K562 (cell line): ENCODE measurements at regions not wholly inside any gene's neighbourhood (a gene's known extent, or its start where the extent isn't known, plus 50 kb on each side); places are given as distances from the start of the nearest gene placed in this dataset.
A peak's percentile ranks its signal among the peaks of the same experiment; 100 is the strongest.

ENCODE experiments used
- ATAC-seq: fragments of 200-7000 bp; cut with Tn5 transposase; 3 replicates; pipeline ENCODE4 v1.9.1; 2020; ENCODE audit warnings: moderate library complexity
- BruUV-seq: library from RNA; stranded (reverse); fragments of 400-500 nt; replicated peaks from 2 replicates; lab custom pipeline; 2021; lab: Mats Ljungman, UMichigan
- CTCF ChIA-PET: fragments of 300-600 bp; formaldehyde crosslinking; extraction: SDS; loops from one replicate; lab custom pipeline; 2021; ENCODE audit warnings: low intra/inter-chr PET ratio; lab: Yijun Ruan, JAX
- POLR2A ChIA-PET: fragments of 300-600, 350-650 bp; sonication (Branson Sonifier 250); formaldehyde crosslinking; extraction: SDS; loops from one replicate; lab custom pipeline; 2021; ENCODE audit warnings: antibody characterized with exemption, inconsistent platforms; lab: Yijun Ruan, JAX
- DNase-seq, 4 experiments: peaks; one replicate each; pipeline versions ENCODE4 v3.0.0 to v3.0.0-alpha.2; 2011 to 2018; ENCODE audit warnings: low spot score in 3 of 4, mixed read lengths in 3 of 4; ENCODE audit errors: extremely low read depth in 1 of 4
- FAIRE-seq: peaks from 2 replicates; lab custom pipeline; 2011; peaks lifted over from hg19 to GRCh38; lab: Jason Lieb, UNC
- H2AFZ ChIP-seq: 2 replicates; pipeline ENCODE4 v1.6.0; 2011; ENCODE audit warnings: low read depth, low read length, control low read depth, inconsistent platforms
- H3K27ac ChIP-seq: fragments of 200-600 bp; 3 replicates; pipeline ENCODE4 v1.8.0; 2011; ENCODE audit warnings: low read depth, mild to moderate bottlenecking, control low read depth, inconsistent platforms, low read length, moderate library complexity, mixed read lengths; ENCODE audit errors: extremely low read depth
- H3K27me3 ChIP-seq, 2 experiments: fragments of 300-600 bp in 1 of 2; 2 replicates in 1 of 2; 3 replicates in 1 of 2; pipeline versions ENCODE4 v1.6.0 to v1.8.0; 2011; ENCODE audit warnings: inconsistent platforms in 2 of 2, low read length in 2 of 2, mild to moderate bottlenecking in 1 of 2, mixed read lengths in 1 of 2, moderate library complexity in 1 of 2; ENCODE audit not compliant: control insufficient read depth in 2 of 2, insufficient read depth in 2 of 2
- H3K36me3 ChIP-seq: fragments of 300-600 bp; 3 replicates; pipeline ENCODE4 v1.8.0; 2011; ENCODE audit warnings: mild to moderate bottlenecking, low read length, inconsistent platforms; ENCODE audit not compliant: control insufficient read depth, insufficient read depth
- H3K4me1 ChIP-seq, 2 experiments: fragments of 200-600 bp in 1 of 2; replicated peaks in 1 of 2; 2 replicates in 1 of 2; 3 replicates in 1 of 2; pipeline versions ENCODE4 v1.5.1 to v1.8.0; 2011; ENCODE audit warnings: inconsistent platforms in 2 of 2, low read length in 2 of 2, mild to moderate bottlenecking in 1 of 2, mixed read lengths in 1 of 2, moderate library complexity in 1 of 2; ENCODE audit not compliant: control insufficient read depth in 2 of 2, insufficient read depth in 2 of 2
- H3K4me2 ChIP-seq: 2 replicates; pipeline ENCODE4 v1.6.1; 2011; ENCODE audit warnings: low read length, control low read depth, inconsistent platforms, mixed read lengths; ENCODE audit not compliant: insufficient read depth
- H3K4me3 ChIP-seq: fragments of 200-600 bp; sonication (generic), shearing (Covaris generic); 2 replicates; pipeline ENCODE4 v1.5.1; 2016; ENCODE audit warnings: control low read depth, inconsistent platforms
- H3K79me2 ChIP-seq: fragments of 200-600 bp; 3 replicates; pipeline ENCODE4 v1.8.0; 2011; ENCODE audit warnings: low read length, inconsistent platforms; ENCODE audit not compliant: control insufficient read depth, insufficient read depth
- H3K9ac ChIP-seq, 2 experiments: 2 replicates each; pipeline versions ENCODE4 v1.6.0 to v1.6.1; 2011; ENCODE audit warnings: low read depth in 2 of 2, low read length in 2 of 2, control low read depth in 1 of 2, inconsistent platforms in 1 of 2, mild to moderate bottlenecking in 1 of 2, mixed read lengths in 1 of 2; ENCODE audit not compliant: insufficient read depth in 1 of 2
- H3K9me1 ChIP-seq: one replicate; pipeline ENCODE4 v1.6.0; 2011; ENCODE audit warnings: inconsistent platforms, mild to moderate bottlenecking, low read length, moderate library complexity; ENCODE audit not compliant: control insufficient read depth, insufficient read depth
- H3K9me3 ChIP-seq: replicated peaks from 2 replicates; pipeline ENCODE4 v1.5.1; 2011; ENCODE audit warnings: low read depth, low read length, inconsistent platforms; ENCODE audit not compliant: control insufficient read depth, insufficient read depth
- H4K20me1 ChIP-seq: replicated peaks from 2 replicates; pipeline ENCODE4 v1.6.1; 2011; ENCODE audit warnings: low read length, inconsistent platforms, mixed read lengths; ENCODE audit not compliant: control insufficient read depth, insufficient read depth
- ATF7 ChIP-seq: fragments of 450-650 bp; IDR thresholded peaks from 2 replicates; pipeline ENCODE4 v1.7.1; 2014; ENCODE audit warnings: mild to moderate bottlenecking, moderate library complexity
- CBFA2T2 ChIP-seq: fragments of 450-650 bp; conservative IDR thresholded peaks from 2 replicates; pipeline ENCODE4 v1.6.1; 2017; ENCODE audit warnings: mild to moderate bottlenecking
- DACH1 ChIP-seq: fragments of 450-650 bp; IDR thresholded peaks from 2 replicates; pipeline ENCODE4 v1.6.1; 2018; ENCODE audit not compliant: partially characterized antibody
- POLR3A ChIP-seq: IDR thresholded peaks from 2 replicates; pipeline ENCODE4 v1.6.1; 2011; ENCODE audit warnings: borderline replicate concordance, mild to moderate bottlenecking, moderate library complexity; ENCODE audit not compliant: insufficient read length, insufficient read depth; ENCODE audit errors: extremely low read depth
- PPARD ChIP-seq: fragments of 250-450 bp; sonication (Bioruptor Pico); IDR thresholded peaks from 2 replicates; pipeline ENCODE4 v1.8.0; 2022; ENCODE audit warnings: inconsistent platforms, mild to moderate bottlenecking, moderate library complexity
- RAD51 ChIP-seq: fragments of 450-650 bp; IDR thresholded peaks from 2 replicates; pipeline ENCODE4 v1.7.1; 2016; ENCODE audit warnings: low read depth, mild to moderate bottlenecking, borderline replicate concordance
- SPI1 ChIP-seq: IDR thresholded peaks from 2 replicates; pipeline ENCODE4 v1.6.1; 2011; ENCODE audit warnings: low read depth, low read length, control low read depth, borderline replicate concordance
- TBL1XR1 ChIP-seq, 2 experiments: IDR thresholded peaks; 2 replicates each; pipeline ENCODE4 v1.6.1; 2012; ENCODE audit warnings: improper control_type of control experiment in 2 of 2, low read length in 2 of 2, mild to moderate bottlenecking in 1 of 2
- TRIM24 ChIP-seq, 2 experiments: fragments of 450-650 bp; IDR thresholded peaks; 2 replicates each; pipeline ENCODE4 v1.6.1; 2016
- WGBS: fragments of 100-300 bp; shearing (Covaris generic); methylation state at CpG from one replicate; pipeline ENCODE4 v1.1.6; 2016; ENCODE audit warnings: low coverage, mixed read lengths; ENCODE audit not compliant: insufficient coverage; ENCODE audit errors: missing lambda C conversion rate; 5-methylcytosine and 5-hydroxymethylcytosine counted together
- in situ Hi-C: fragments of 300-500 bp; cut with MboI; formaldehyde crosslinking; loops from 4 replicates; pipeline ENCODE4 v1.15.0; 2018; ENCODE audit warnings: inconsistent platforms, mixed read lengths
- intact Hi-C: fragments of 100-400 bp; cut with micrococcal nuclease; formaldehyde crosslinking; loops from 2 replicates; pipeline ENCODE4 v1.14.2; 2022
- TF ChIP-seq, protein P1 (sequence below): fragments of 450-650 bp; IDR thresholded peaks from 2 replicates; pipeline ENCODE4 v1.7.0; 2016; ENCODE audit warnings: borderline replicate concordance
- TF ChIP-seq, protein P2 (sequence below): sonication (generic); formaldehyde crosslinking; IDR thresholded peaks from 2 replicates; pipeline ENCODE4 v1.9.0; 2022; ENCODE audit warnings: mild to moderate bottlenecking, missing genetic modification reagents
- TF ChIP-seq, protein P3 (sequence below): IDR thresholded peaks from 2 replicates; pipeline ENCODE4 v1.6.1; 2016; ENCODE audit warnings: missing genetic modification characterization, missing compliant biosample characterization
- TF ChIP-seq, protein P4 (sequence below): fragments of 200-800 bp; sonication (Bioruptor generic); IDR thresholded peaks from 2 replicates; pipeline ENCODE4 v1.6.1; 2017; ENCODE audit warnings: missing genetic modification characterization, missing compliant biosample characterization
- TF ChIP-seq, protein P5 (sequence below): fragments of 450-650 bp; formaldehyde crosslinking; IDR thresholded peaks from 2 replicates; pipeline ENCODE4 v1.4.0; 2020; ENCODE audit warnings: mild to moderate bottlenecking, moderate library complexity

DNA sequence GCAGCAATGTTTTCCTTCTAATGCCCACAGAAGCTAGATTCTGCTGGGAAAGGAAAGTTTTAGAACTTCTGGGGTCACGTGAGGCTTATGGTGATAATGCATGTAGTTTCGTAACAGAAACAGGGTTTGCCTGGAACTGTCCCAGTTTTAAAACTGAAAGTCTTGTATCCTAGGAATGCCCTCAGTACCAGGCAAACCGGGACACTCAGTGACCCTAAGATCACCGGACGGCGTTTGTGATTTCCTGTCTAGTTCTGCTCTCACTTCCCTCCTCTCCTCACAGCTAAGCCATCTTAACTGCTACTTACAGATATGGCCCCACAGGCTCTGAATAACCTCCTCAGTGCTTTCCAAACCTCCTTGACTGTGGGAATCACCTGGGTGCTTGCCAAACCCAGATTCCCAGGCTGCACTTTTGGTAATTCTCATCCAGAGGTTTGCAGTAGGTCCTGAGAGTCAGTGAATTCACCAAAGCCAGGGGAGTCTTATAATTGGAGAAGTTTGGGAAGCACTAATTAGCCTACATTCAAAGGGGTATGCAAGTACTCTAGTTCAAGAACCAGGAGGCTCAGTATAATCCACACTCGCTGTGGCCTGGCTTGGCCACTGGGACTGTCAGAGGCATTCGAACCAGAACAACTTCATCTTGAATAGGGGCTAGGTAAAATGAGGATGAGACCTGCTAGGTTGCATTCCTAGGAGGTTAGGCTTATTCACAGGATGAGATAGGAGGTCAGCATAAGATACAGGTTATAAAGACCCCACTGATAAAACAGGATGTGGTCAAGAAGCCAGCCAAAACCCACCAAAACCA, 231.6 kb upstream of the MYLIP start:
- 10% methylated on average over 8 of the region's 8 CpGs for WGBS
- H3K9me1 ChIP-seq, result no peaks in the 10 kb centered on the region
- peak overlapping the region; percentile 61 to 65; a peak in 3 of 4 replicates for H3K9ac ChIP-seq
- H3K79me2 ChIP-seq, result no peaks in the 10 kb centered on the region
- peak overlapping the region; percentile 89 for H3K27ac ChIP-seq
- DNase-seq, result peak in 2 of 4 experiments; percentile 37 to 66
- intact Hi-C loops (loop anchor here (2.0 to 5.0 kb wide), 3 partner anchors 110 to 370 kb away; no protein-coding TSS in a partner anchor), in situ Hi-C loops (no loop called here)
- ChIA-PET POLR2A (interaction anchor here (0.6 to 17.2 kb wide), 6 partner anchors 10 to 369 kb away, joined by 3 to 186 read pairs (median 4); partner anchors contain the start of gene MYLIP), CTCF (no interaction called here)
- peak overlapping the region; percentile 92 for H2AFZ ChIP-seq
- ATAC-seq, result peak; percentile 46
- FAIRE-seq, result peak; percentile 49
- peak overlapping the region; percentile 59 for H3K4me2 ChIP-seq
- no peaks in the 10 kb centered on the region for H3K27me3 ChIP-seq
- peaks cover 15% of the 10 kb centered on the region; the same call in 1 of the 2 replicates for H3K9me3 ChIP-seq
- no peak overlapping the region for H3K4me3 ChIP-seq
- no peaks in the 10 kb centered on the region for H3K36me3 ChIP-seq
- peaks cover 17 to 57% of the 10 kb centered on the region in 2 experiments for H3K4me1 ChIP-seq
- H4K20me1 ChIP-seq, result no peaks in the 10 kb centered on the region
- no TSS peak for BruUV-seq
- TF ChIP-seq ATF7 (0 out of 2 replicates have a peak, but pooled peaks have one; percentile 8), RAD51 (peak; percentile 92), CBFA2T2 (peak; percentile 56; the same call in 1 of the 2 replicates), POLR3A (no peak), TBL1XR1 (IDR thresholded peaks at IDR 0.05; ENCODE audit: low read length in 2 of 2) (0 out of 4 replicates have a peak, but pooled peaks of 1 of the 2 experiments have one; percentile 5), SPI1 (peak; percentile 73), PPARD (CRISPR knock-in tag) (no peak), DACH1 (no peak), TRIM24 (IDR thresholded peaks at IDR 0.05) (peak in 1 of 2 experiments; percentile 41; a peak in 1 of 4 replicates)
- TF ChIP-seq, protein P1, sequence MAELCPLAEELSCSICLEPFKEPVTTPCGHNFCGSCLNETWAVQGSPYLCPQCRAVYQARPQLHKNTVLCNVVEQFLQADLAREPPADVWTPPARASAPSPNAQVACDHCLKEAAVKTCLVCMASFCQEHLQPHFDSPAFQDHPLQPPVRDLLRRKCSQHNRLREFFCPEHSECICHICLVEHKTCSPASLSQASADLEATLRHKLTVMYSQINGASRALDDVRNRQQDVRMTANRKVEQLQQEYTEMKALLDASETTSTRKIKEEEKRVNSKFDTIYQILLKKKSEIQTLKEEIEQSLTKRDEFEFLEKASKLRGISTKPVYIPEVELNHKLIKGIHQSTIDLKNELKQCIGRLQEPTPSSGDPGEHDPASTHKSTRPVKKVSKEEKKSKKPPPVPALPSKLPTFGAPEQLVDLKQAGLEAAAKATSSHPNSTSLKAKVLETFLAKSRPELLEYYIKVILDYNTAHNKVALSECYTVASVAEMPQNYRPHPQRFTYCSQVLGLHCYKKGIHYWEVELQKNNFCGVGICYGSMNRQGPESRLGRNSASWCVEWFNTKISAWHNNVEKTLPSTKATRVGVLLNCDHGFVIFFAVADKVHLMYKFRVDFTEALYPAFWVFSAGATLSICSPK, result no peak
- TF ChIP-seq, protein P2, sequence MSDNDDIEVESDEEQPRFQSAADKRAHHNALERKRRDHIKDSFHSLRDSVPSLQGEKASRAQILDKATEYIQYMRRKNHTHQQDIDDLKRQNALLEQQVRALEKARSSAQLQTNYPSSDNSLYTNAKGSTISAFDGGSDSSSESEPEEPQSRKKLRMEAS (CRISPR knock-in tag), result 0 out of 2 replicates have a peak, but pooled peaks have one; percentile 24
- TF ChIP-seq, protein P3, sequence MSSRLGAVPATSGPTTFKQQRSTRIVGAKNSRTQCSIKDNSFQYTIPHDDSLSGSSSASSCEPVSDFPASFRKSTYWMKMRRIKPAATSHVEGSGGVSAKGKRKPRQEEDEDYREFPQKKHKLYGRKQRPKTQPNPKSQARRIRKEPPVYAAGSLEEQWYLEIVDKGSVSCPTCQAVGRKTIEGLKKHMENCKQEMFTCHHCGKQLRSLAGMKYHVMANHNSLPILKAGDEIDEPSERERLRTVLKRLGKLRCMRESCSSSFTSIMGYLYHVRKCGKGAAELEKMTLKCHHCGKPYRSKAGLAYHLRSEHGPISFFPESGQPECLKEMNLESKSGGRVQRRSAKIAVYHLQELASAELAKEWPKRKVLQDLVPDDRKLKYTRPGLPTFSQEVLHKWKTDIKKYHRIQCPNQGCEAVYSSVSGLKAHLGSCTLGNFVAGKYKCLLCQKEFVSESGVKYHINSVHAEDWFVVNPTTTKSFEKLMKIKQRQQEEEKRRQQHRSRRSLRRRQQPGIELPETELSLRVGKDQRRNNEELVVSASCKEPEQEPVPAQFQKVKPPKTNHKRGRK (tag), result no peak
- TF ChIP-seq, protein P4, sequence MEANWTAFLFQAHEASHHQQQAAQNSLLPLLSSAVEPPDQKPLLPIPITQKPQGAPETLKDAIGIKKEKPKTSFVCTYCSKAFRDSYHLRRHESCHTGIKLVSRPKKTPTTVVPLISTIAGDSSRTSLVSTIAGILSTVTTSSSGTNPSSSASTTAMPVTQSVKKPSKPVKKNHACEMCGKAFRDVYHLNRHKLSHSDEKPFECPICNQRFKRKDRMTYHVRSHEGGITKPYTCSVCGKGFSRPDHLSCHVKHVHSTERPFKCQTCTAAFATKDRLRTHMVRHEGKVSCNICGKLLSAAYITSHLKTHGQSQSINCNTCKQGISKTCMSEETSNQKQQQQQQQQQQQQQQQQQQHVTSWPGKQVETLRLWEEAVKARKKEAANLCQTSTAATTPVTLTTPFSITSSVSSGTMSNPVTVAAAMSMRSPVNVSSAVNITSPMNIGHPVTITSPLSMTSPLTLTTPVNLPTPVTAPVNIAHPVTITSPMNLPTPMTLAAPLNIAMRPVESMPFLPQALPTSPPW (CRISPR knock-in tag), result no peak; the same call in 1 of the 2 replicates
- TF ChIP-seq, protein P5, sequence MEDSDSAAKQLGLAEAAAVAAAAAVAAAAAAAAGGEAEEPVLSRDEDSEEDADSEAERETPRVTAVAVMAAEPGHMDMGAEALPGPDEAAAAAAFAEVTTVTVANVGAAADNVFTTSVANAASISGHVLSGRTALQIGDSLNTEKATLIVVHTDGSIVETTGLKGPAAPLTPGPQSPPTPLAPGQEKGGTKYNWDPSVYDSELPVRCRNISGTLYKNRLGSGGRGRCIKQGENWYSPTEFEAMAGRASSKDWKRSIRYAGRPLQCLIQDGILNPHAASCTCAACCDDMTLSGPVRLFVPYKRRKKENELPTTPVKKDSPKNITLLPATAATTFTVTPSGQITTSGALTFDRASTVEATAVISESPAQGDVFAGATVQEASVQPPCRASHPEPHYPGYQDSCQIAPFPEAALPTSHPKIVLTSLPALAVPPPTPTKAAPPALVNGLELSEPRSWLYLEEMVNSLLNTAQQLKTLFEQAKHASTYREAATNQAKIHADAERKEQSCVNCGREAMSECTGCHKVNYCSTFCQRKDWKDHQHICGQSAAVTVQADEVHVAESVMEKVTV (CRISPR knock-in tag), result peak; percentile 40; the same call in 1 of the 2 replicates
